HG02798 (cell line): ENCODE measurements at regions not wholly inside any gene's neighbourhood (a gene's known extent, or its start where the extent isn't known, plus 50 kb on each side); places are given as distances from the start of the nearest gene placed in this dataset.

Experiments used
- ATAC-seq: cut with Tn5 transposase; IDR thresholded peaks from one replicate; pipeline ENCODE4 v1.9.1; 2021; ENCODE audit warnings: mild to moderate bottlenecking; ENCODE audit not compliant: unreplicated experiment, poor library complexity

DNA sequence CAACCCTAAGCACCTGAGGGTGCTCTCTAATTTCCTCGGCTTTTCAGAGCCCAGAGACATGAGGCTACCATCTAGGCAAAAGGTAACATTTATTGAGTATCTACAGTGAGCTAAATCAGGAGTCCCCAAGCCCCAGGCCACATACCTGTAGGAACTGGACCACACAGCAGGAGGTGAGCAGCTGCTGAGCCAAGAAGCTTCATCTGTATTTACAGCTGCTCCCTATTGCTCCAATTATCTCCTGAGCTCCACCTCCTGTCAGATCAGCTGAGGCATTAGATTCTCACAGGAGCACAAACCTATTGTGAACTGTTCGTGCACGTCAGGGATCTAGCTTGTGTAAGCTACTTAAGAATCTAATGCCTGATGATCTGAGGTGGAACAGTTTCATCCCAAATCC is 70.2 kb downstream of the RND3 start:
- ATAC-seq: no peak

DNA sequence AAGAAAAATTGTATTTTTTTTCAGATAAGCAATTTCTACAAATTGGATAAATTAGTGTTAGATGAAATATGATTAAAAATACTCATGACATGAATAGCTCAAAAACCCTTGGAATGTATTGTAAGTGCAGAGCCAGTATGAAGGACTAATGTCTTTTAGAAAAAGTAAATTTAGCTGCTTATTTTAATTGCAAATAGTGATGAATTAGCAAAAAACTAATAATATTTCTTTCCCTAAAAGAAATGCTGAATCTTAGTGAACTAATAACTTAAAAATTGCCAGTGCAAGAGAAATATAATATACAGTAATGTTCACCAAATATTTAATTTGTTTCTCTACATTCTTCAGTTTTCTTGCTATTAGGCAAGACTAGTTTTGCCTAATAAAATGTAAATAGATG is 72.4 kb downstream of the RND3 start:
- no peak for ATAC-seq

DNA sequence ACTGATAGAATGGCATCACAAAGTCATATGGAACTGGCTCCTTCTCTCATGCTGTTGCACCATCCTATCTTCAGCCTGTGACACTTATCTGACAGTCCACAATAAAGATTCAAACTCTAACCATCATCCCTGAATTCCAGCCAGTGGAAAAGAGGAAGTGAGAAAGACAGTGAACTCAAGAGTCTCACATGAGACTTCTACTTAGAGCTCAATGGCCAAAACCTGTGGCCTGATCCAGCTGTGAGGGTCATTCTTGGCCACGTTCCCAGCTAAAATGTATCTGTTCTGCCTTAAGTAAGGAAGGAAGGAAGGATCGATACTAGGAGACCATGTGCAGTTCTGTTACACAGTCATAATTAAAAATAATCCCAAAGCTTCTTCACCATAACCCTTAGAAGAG is 73.6 kb downstream of the RND3 start:
- ATAC-seq: no peak

DNA sequence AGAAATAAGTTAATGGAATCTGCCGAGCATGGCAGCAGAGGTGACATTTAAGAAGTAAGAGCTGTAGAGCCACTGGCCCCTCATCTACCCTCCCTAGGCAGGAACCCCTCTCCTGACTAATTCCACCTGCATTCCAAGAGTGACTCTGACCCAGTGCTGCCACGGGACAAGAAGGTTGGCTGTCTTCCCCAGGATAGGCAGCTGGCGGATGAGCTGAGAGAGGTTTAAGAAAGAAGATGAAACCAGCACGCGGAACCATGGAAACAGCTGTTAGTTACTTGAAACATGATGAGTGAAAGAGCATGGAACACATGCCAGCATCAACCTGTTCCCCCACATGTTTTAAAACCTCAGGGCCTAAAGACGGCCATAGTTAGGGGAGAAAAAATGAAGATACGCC is 74.1 kb downstream of the RND3 start:
- no peak for ATAC-seq

DNA sequence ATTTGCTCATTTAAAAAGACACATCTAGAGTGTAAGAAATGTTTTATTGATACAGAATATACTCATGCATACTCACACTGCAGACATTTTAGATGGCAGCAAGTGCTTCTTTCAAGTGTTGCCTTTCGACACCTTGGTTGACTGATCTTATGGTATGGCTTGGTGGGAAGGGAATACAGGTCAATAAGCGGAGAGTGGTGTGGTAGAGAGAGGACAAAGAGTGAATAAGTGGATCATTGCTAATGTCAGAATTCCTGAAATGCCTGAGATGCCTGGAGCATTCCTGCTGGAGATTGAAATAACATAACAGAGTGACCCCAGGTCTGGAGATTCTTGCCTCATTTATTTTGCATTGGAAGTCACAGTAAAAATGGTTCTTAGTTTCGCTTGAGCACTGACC is 76.7 kb downstream of the RND3 start:
- no peak for ATAC-seq

DNA sequence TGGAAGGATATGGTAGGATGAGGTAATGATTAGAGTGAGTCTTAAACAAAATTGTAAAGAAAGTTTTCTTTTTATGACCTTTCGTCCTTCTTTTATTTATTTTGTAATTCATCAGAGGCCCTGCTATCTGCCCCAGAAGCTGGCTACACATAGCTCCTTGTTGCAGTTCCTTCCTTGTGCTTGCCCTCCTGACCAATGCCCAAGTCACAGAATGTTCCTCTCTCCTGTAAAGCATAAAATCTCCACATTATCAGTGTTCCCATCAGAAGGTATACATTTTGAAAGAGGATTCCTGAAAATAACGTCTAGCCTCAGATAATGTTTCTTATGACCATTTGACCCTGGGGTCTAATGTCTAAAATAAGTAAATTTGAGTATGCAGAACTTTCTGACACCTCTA is 78.3 kb downstream of the RND3 start:
- ATAC-seq: no peak

DNA sequence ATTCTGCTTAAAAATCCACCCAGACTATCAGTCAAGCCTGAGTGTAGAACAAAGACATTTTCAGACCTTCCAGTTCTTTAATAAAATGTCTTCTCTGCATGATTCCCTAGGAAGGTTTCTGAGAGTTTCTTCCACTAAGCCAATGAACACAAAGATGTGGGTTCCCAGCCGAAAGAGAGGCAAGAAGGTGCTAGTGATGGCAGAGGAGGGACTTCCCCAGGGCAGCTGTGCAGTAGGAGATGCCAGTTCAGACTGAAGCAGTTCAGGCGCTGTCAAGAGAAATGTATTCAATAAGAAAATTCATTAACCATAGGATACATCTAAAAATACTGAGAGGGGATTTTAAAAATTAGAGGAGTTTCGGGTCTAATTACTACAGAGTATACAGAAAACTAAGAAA is 83.3 kb downstream of the RND3 start:
- peak; percentile 56 for ATAC-seq

DNA sequence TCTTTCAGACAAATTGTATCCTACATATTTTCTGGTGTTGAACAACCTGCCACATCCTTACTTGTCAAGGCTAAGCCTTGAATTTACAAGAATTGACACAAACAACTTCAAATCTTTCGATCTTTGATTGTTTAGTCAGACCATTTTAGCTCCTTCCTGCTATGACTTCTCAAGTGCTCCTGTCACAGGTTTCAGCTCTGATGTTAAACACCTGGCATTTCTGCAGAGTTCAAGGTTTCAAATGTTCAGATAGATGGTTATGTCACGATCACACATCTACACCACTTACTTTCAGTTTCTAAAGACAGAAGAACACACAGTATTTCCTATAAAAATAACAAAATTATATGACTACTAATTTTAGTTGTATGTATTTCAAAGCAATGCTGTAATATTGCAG is 84.0 kb downstream of the RND3 start:
- ATAC-seq: peak; percentile 99

DNA sequence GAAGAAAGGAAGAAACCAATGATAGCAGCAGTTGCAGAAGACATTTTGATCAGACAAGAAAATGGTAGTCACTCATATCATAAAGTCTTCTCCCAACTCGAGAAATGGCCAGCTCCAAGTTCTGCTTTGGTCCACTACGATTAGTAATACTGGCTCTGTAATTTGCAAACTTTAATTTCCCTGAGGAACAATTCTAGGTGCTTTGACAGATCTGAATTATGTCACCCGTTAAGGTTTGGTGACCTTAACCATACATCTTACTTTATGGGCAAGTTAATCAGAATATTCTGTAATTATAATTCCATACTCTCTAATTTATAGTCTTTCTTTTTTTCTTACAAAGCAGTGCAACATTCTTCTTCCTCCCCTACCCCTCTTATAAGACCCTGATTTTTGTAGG is 84.5 kb downstream of the RND3 start:
- ATAC-seq: no peak

DNA sequence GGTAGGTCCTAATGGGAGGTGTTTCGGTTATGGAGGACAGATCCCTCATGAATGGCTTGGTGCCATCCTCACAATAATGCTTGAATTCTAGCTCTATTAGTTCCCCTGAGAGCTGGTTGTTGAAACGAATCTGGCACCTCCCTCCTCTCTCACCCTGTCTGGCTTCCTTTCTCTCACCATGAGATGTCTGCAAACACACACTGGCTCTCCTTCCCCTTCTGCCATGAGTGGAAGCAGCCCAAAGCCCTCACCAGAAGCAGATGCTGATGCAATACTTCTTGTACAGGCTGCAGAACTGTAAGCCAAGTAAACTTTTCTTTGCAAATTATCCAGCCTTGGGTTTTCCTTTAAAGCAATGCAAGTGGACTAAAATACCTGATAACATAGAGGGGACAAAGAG is 86.6 kb downstream of the RND3 start:
- no peak for ATAC-seq

DNA sequence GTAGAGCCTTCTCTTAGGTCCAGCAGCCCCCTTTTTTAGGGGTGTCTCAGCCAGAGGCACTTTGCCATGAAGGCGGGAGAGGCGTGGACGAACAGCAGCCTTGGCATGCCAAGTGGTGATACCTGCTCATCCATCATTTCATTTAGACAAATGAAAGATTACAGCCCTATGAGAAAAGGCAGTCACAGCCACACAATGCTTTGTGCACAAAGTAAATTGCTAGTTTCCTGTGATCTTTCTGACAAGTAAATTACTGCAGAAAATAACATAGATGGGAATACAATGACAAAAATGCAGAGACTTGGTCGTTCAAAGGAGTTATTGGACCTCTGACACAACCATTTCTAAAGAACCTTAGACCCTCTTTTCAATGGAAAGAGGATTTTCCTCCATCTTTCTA is 94.9 kb downstream of the RND3 start:
- ATAC-seq: no peak

DNA sequence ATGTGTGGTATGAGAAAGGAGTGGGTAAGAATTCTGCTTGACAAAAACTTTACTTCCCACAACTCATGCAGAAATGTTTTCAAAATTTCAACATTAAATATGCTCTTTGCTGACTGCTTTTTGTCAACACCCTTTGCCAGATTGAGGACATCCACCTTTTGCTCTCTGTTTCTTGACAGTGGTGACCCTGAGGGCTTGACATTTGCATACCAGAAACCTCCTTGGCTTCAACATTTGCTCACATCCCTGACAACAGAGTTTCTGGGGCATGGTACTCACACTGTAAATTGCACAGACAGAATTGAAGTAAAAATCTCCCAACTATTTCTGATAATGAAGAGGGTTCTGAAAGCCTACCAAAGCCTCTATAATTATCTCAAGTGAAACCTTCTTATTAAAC is 95.7 kb downstream of the RND3 start:
- ATAC-seq: peak; percentile 91

DNA sequence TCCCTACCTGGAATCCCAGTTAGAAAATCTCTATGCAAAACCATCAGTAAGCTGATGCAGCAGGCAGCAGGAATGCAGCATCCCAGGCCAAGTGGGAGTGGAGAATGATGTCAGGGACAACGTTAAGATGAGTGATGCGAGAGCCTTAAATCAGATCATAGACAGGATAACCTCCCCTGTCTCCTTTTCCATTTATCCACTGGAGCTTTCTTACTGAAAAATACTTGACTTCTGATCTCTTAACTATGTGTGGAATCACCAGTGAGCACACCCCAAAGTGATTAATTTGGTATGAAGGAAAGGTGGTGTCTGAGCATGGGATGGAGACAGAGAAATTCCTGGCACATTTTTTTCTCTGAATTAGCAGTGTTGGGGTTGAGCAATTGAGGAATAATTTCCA is 98.0 kb downstream of the RND3 start:
- ATAC-seq: no peak

DNA sequence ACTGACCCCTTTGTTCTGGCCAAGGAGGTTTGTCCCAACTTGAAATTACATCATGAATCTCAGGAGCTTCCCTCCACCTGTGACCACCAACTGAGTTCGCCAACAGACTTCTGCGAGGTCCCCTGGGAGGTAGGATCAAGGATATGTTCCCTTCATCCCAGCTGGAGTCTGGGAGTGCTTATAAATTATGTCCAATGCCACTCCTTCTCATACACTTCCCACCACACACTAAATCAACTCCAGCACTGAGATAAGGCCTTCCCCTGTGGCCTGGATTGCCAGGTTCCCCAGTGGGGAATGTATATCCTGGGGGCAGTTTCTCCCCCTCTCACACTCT is 99.2 kb downstream of the RND3 start:
- no peak for ATAC-seq

DNA sequence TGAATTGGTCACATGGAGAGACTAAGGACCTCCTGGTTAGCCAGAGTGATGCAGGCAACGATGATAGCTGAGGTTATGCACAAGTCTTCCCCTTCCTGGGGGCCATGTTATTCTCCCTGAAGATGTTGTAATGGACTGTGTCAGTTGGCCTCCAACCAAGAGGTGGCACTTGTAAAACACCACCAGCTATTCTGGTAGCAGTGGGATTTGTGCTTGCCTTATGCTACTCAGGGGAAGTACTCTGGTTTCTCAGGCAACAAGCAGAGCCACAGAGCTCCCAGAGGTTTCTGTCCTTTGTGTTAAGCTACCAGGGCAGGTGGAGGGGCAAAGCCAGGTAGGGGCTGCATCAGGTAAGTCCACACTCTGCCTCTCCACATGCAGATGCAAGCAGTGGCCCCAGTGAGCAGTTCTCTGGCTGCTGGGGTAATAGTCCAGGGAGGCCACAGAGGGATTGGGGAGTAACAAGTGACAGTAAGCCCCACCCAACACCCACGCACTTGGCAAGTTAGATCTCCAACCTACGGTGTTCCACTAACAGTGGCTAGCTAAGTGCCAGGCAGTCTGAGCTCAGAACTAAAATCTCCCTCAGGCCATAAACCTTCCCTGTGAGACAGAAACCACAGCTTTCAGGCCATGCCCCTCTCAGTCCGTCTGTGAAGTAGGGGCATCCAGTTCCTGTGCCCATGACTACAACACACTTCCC is 99.7 kb downstream of the RND3 start:
- ATAC-seq: no peak

DNA sequence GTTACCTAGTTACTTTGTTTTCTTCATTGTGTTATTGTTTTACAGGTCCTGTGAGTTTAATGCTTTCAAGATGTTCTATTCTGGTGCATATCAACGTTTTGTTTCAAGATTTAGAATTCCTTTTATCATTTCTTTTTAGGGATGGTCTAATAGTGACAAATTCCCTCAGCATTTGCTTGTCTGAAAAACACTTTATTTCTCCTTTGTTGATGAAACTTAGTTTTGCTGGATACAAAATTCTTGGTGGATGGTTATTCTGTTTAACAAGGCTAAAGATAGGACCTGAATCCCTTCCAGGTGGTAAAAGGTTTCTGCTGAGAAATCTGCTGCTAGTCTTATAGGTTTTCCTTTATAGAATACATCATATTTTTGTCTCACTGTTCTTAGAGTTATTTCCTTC is 102.3 kb downstream of the RND3 start:
- ATAC-seq: no peak

DNA sequence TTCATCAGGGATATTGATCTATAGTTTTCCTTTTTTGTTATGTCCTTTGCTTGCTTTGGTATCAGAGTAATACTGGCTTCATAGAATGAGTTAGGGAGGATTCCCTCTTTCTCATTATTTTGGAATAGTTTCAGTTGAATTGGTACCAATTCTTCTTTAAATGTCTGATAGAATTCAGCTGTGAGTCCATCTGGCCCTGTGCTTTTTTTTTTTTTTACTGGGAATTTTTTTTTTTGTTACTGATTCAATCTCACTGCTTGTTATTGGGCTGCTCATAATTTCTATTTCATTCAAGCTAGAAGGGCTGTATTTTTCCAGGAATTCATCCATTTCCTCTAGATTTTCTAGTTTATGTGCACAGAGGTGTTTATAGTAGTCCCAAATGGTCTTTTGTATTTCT is 103.9 kb downstream of the RND3 start:
- no peak for ATAC-seq

DNA sequence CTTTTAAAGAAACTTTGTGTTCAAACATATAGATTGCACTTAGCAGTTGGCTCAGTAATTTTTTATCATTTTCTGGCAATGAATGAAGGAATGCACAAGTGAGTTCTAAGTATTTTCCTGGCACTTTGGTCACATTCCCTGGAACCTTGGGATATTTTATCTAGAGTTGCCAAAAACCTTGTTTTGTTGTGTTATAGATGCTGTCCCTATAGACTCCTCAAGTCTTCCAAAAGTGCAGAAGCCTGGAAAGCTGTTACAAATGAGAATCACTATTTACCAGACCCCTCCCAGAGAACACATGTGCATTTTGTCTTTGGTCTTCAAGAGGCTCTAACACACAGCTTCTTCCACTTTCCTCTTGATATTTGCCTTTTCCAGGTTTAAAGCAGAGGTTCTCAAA is 108.3 kb downstream of the RND3 start:
- no peak for ATAC-seq

DNA sequence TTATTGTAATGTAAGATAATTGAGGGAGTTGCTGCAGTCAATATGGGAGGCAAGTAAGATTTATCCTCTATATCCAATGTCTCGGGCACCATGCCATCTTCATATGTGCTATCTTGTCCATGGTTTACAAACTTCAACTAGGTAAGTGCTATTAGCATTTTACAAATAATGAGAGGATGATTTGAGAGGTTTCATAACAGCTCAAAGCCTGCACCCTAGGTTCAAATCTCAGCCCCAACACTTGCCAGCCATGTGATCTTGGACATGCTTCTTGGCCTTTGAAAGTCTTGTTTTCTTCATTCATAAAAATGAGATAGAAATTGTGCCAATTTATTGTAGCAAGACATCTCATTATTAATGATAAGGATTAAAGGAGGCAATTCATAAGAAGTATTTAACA is 108.8 kb downstream of the RND3 start:
- no peak for ATAC-seq

DNA sequence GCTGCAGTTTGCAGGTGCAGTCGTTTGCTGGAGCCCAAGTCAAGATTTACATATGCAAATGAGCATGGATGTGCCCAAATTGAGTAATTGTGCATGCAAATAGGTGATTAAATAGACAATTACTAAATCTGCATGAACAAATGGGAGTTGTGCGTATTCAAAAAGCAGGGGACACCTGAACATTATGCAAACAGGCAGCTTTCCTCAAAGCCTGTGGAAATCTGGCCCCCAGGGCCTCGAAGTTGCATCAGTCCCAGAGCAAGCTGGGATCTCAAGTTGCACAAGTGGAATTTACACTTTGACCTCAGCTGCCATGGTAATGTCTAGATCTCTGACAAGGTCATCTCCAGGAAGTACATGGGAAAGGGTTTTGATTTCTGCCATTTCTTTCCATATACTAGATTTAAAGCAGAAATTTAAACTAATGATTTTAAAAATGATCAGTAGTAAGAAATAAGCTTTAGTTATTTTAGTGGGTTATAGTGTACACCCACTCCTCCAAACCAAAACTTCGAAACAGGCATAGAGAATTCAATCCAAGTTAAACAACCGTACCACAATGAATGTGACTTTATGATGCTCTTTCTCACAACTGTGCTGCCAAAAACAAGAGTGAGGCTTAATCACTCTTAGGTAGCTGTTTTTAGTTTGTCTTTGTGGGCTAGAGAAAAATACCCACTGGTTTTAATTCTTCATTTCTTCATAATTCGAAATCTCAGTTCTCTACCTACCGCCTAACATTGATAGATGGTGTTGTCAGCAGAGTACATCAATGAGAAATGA is 110.7 kb downstream of the RND3 start:
- ATAC-seq: no peak

DNA sequence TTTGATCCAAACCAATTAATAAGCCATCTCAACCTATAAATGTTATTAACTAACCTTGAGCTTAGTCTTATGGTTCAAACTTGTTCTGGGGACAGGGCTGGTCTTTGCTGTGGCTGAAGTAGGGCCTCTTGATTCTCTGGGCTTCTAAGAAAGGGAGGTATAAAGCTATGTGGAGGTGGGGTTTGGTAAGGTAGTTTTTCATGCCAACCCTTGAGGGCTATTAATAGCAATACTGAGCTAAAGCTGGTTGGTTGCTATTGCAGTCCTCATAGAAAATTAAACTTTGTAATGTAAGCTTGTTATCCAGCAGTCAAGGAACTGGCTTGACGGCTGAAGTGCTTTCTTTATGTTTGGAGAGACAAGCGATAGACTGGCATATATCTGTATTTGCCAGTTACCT is 112.1 kb downstream of the RND3 start:
- no peak for ATAC-seq

DNA sequence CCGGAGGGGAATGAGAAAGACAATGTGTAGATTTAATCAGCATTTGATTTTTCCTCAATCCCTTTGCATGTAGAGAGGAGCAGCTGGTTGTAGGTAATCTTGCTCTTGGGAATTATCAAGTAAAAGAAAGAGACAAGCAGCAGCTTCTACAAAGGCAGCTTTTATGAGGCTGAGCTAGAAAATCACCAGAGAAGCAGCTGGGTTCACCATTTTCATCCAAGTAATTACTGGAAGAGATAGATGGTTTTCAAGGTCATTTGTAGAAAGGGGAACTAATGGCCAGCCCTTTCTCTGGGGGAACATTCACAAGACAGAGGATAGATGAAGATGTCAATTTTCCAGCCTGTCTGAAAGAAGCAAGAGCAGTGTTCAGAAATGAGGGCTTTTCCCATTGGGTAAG is 113.0 kb downstream of the RND3 start:
- no peak for ATAC-seq
